Psoas muscle (tissue), 7 donors: ENCODE measurements at regions not wholly inside any gene's neighbourhood (a gene's known extent, or its start where the extent isn't known, plus 50 kb on each side); places are given as distances from the start of the nearest gene placed in this dataset.

Source experiments
- ATAC-seq, 4 donors: fragments of 200-7000 bp; cut with Tn5 transposase; one replicate each; pipeline ENCODE4 v1.9.1; 2020; ENCODE audit warnings: moderate library complexity in 3 of 4, mild to moderate bottlenecking in 2 of 4
- DNase-seq, 2 donors: peaks; one replicate each; pipeline ENCODE4 v3.0.0-alpha.2; 2020
- H3K27ac ChIP-seq: fragments of 200-600 bp; one replicate; pipeline ENCODE4 v1.8.0; 2022
- H3K27me3 ChIP-seq, 3 donors: fragments of 200-600 bp in 1 of 3; one replicate each; pipeline versions ENCODE4 v1.6.1 to v1.8.0; 2013 to 2022; ENCODE audit warnings: low read length in 2 of 3, mild to moderate bottlenecking in 2 of 3, moderate library complexity in 1 of 3; ENCODE audit not compliant: insufficient read depth in 3 of 3
- H3K36me3 ChIP-seq, 2 donors: fragments of 200-600 bp in 1 of 2; one replicate each; pipeline versions ENCODE4 v1.6.1 to v1.8.0; 2013 to 2022; ENCODE audit warnings: low read depth in 1 of 2, mild to moderate bottlenecking in 1 of 2, moderate library complexity in 1 of 2; ENCODE audit not compliant: insufficient read depth in 1 of 2
- H3K4me1 ChIP-seq: fragments of 200-600 bp; one replicate; pipeline ENCODE4 v1.8.0; 2022
- H3K4me3 ChIP-seq: fragments of 200-600 bp; one replicate; pipeline ENCODE4 v1.8.0; 2022; ENCODE audit warnings: mild to moderate bottlenecking
- H3K9me3 ChIP-seq: fragments of 200-600 bp; one replicate; pipeline ENCODE4 v1.8.0; 2022
- WGBS, 3 donors: extraction: QIAGEN DNeasy Blood & Tissue Kit; methylation state at CpG; one replicate each; pipeline versions ENCODE4 v1.1.6 to v1.1.7; 2013; 5-methylcytosine and 5-hydroxymethylcytosine counted together
- intact Hi-C, 2 donors: fragments of 100-400 bp; cut with DNase I; formaldehyde crosslinking; loops; one replicate each; pipeline versions ENCODE4 v1.11.0 to v1.14.2; 2022
- TF ChIP-seq, protein P1 (sequence below): fragments of 200-600 bp; IDR thresholded peaks from one replicate; pipeline ENCODE4 v1.8.0; 2022; ENCODE audit warnings: antibody characterized with exemption
- donor health status: healthy with polysubstance abuse.
- donor health status: DM: no; HTN: no; CAD: no; lungs with moderate emphysema.
- donor health status: Bipolar disorder and iron deficiency.
- donor health status: healthy.
- donor health status: DM: yes; HTN: yes; CAD: no.
- donor health status: DM: no; HTN: no; CAD: no.
- donor health status: DM: yes; HTN: yes; CAD: no.

DNA sequence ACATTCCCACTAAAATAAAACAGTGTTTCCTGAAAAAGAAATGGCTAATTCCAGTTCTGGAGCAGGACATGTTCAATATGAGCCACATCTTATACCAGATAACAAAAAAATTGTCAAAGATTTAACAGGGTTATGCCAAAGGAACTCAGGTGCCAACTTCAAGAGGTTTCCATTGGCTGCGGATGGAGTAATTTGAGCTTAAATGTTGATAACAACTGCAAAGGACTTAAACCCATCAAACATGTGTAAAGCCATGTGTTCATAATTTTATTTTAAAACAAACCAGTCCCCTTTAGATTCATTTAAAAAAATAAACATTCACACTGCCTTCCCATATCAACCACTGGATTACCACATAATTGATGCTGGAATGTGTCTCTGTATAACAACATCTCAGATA lies 156.4 kb upstream of the PCDH18 start:
- no peaks in the 10 kb centered on the region for H3K4me1 ChIP-seq
- no peaks in the 10 kb centered on the region for H3K36me3 ChIP-seq
- H3K9me3 ChIP-seq: no peaks in the 10 kb centered on the region
- ATAC-seq (no peak), DNase-seq (no peak)
- H3K27ac ChIP-seq: no peak overlapping the region
- TF ChIP-seq, protein P1, sequence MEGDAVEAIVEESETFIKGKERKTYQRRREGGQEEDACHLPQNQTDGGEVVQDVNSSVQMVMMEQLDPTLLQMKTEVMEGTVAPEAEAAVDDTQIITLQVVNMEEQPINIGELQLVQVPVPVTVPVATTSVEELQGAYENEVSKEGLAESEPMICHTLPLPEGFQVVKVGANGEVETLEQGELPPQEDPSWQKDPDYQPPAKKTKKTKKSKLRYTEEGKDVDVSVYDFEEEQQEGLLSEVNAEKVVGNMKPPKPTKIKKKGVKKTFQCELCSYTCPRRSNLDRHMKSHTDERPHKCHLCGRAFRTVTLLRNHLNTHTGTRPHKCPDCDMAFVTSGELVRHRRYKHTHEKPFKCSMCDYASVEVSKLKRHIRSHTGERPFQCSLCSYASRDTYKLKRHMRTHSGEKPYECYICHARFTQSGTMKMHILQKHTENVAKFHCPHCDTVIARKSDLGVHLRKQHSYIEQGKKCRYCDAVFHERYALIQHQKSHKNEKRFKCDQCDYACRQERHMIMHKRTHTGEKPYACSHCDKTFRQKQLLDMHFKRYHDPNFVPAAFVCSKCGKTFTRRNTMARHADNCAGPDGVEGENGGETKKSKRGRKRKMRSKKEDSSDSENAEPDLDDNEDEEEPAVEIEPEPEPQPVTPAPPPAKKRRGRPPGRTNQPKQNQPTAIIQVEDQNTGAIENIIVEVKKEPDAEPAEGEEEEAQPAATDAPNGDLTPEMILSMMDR: no peak
- intact Hi-C loops: no loop called here
- H3K4me3 ChIP-seq: no peak overlapping the region
- no peaks in the 10 kb centered on the region for H3K27me3 ChIP-seq
- WGBS, 3 donors: 71 to 94% (median 83%) methylated on average over 1 of the region's 1 CpG

DNA sequence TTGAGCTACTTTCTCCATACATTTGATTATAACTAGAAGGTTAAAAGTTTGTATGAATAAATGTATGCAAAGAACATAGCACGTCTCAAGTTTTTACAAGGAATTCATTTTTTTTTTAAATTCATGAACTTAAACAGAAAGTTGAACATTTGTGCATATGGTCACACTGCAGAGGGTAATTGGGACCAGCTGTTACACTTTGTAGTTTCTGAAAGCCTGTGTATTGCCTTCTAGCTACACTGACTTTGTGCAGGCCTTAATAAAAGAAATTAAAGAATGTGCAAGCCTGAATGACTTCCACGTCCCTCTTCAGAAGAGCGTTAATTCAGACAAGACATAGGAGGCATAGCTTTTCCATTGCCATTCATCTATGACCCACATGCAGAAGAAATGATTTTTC lies 153.1 kb upstream of the PCDH18 start:
- Histone ChIP-seq H3K36me3 (no peaks in the 10 kb centered on the region), H3K27me3 (no peaks in the 10 kb centered on the region), H3K4me3 (no peak overlapping the region), H3K4me1 (no peaks in the 10 kb centered on the region), H3K9me3 (no peaks in the 10 kb centered on the region), H3K27ac (no peak overlapping the region)
- intact Hi-C loops: no loop called here
- 31 to 38% (median 36%) methylated on average over 3 of the region's 3 CpGs for WGBS, 3 donors
- no peak for ATAC-seq
- DNase-seq: no peak
- TF ChIP-seq, protein P1: no peak

DNA sequence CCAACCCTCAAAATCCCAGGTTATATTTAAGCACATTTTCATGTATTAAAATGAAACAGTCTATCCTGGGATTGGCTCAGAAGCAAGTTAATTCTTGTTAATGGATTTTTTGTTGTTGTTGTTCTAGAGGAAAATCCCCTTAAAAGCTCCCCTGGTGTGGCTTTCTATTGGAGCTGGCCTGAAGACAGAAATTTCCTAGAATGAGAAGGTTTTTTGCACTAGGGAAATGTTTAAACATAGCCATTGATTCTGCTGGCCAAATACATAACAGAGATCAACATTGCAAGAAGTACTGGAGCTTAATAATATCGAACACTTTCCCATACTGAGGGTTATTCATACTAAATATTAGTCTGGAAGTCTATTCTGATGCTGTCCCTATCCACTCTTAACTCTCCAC lies 148.8 kb upstream of the PCDH18 start:
- WGBS, 3 donors: 66 to 92% (median 73%) methylated on average over 1 of the region's 1 CpG
- Histone ChIP-seq H3K9me3 (no peaks in the 10 kb centered on the region), H3K4me1 (no peaks in the 10 kb centered on the region), H3K27ac (no peak overlapping the region), H3K36me3 (no peaks in the 10 kb centered on the region), H3K27me3 (no peaks in the 10 kb centered on the region), H3K4me3 (no peak overlapping the region)
- no peak for DNase-seq
- TF ChIP-seq, protein P1: no peak
- intact Hi-C loops: no loop called here
- no peak for ATAC-seq

DNA sequence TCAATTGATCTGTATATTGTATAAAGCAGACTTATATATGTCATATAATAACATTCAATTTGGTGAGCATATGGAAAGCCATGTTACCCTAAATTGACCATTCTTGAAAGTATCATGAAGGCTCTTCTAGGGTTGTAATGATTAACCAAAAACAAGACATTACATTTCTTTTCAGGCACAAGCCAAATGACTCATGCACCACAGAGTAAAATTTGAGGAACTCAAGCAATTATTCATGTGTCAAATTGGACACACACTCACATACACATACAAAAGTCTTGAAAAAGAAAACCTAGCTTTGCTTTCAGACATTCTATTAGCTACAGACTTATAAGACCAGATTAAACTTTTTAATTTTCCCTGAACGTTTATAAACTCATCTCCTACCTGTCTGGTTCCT lies 146.5 kb upstream of the PCDH18 start:
- no peak overlapping the region for H3K27ac ChIP-seq
- H3K9me3 ChIP-seq: no peaks in the 10 kb centered on the region
- intact Hi-C loops: no loop called here
- H3K4me1 ChIP-seq: no peaks in the 10 kb centered on the region
- 65 to 75% (median 71%) methylated on average over 1 of the region's 1 CpG for WGBS, 3 donors
- DNase-seq (no peak), ATAC-seq (no peak)
- TF ChIP-seq, protein P1: no peak
- no peaks in the 10 kb centered on the region for H3K36me3 ChIP-seq
- H3K4me3 ChIP-seq: no peak overlapping the region
- H3K27me3 ChIP-seq: no peaks in the 10 kb centered on the region

DNA sequence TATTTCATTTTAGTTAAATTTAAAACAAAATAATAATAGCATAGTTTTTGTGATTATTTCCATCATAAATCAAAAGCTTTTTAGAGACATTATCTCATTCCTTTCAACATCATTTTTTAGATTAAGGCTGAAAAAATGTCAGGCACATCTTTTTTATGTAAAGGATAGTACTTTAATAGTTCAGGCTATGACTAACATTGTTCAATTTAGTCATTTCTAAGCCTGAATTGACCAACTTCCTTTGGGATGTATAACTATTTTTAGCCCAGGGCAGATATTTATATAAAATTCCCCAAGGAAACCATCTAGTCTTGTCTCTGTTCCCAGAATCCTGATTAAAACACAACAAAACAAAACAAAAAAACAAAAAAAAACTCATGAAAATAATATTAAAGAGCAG lies 145.6 kb upstream of the PCDH18 start:
- Histone ChIP-seq H3K36me3 (no peaks in the 10 kb centered on the region), H3K4me3 (no peak overlapping the region), H3K4me1 (no peaks in the 10 kb centered on the region), H3K27me3 (no peaks in the 10 kb centered on the region), H3K27ac (no peak overlapping the region), H3K9me3 (no peaks in the 10 kb centered on the region)
- TF ChIP-seq, protein P1: no peak
- ATAC-seq: no peak
- intact Hi-C loops: no loop called here
- no peak for DNase-seq
